Cardiac muscle cell (in vitro differentiated cells and primary cell): ENCODE measurements at regions not wholly inside any gene's neighbourhood (a gene's known extent, or its start where the extent isn't known, plus 50 kb on each side); places are given as distances from the start of the nearest gene placed in this dataset.

Experiments
- DNase-seq, 2 donors: peaks; one replicate each; pipeline versions ENCODE4 v3.0.0 to v3.0.0-alpha.2; 2010 to 2017; ENCODE audit warnings: low read depth in 1 of 2, low spot score in 1 of 2
- H3K27ac ChIP-seq: fragments of 200-600 bp; sonication (generic); 2 replicates; pipeline ENCODE4 v1.5.1; 2016
- H3K27me3 ChIP-seq: fragments of 200-600 bp; sonication (generic); 2 replicates; pipeline ENCODE4 v1.6.0; 2016; ENCODE audit warnings: control low read depth
- H3K36me3 ChIP-seq: fragments of 200-600 bp; sonication (generic); 2 replicates; pipeline ENCODE4 v1.5.1; 2016; ENCODE audit warnings: control low read depth
- H3K4me1 ChIP-seq: fragments of 200-600 bp; sonication (generic); 2 replicates; pipeline ENCODE4 v1.8.1; 2017; ENCODE audit warnings: low read depth, mild to moderate bottlenecking, mixed run types
- H3K4me3 ChIP-seq: fragments of 200-600 bp; sonication (generic); 2 replicates; pipeline ENCODE4 v1.5.1; 2016; ENCODE audit warnings: mild to moderate bottlenecking
- H3K9me3 ChIP-seq: fragments of 200-600 bp; sonication (generic); 2 replicates; pipeline ENCODE4 v1.5.1; 2017; ENCODE audit warnings: low read depth, mild to moderate bottlenecking, control low read depth
- CTCF ChIP-seq: IDR thresholded peaks from 2 replicates; pipeline ENCODE4 v1.5.1; 2012; ENCODE audit warnings: low read depth, mild to moderate bottlenecking, low read length

GRCh38 chr10:117471344-117471874 is 71.1 kb upstream of the EMX2 start:
- Histone ChIP-seq H3K27ac (no peak overlapping the region), H3K4me3 (no peak overlapping the region), H3K4me1 (no peaks in the 10 kb centered on the region), H3K27me3 (no peaks in the 10 kb centered on the region), H3K36me3 (no peaks in the 10 kb centered on the region), H3K9me3 (no peaks in the 10 kb centered on the region)
- DNase-seq, result no peak
- TF ChIP-seq CTCF, result no peak

- DNase-seq, result no peak
- no peaks in the 10 kb centered on the region for H3K4me1 ChIP-seq
- no peak for TF ChIP-seq CTCF
- no peaks in the 10 kb centered on the region for H3K9me3 ChIP-seq
- no peaks in the 10 kb centered on the region for H3K36me3 ChIP-seq
- no peak overlapping the region for H3K4me3 ChIP-seq
- H3K27me3 ChIP-seq, result no peaks in the 10 kb centered on the region
- H3K27ac ChIP-seq, result no peak overlapping the region
Observed at GRCh38 chr10:117470733-117471132, 71.8 kb upstream of the EMX2 start.

GRCh38 chr10:117468665-117469064 is 73.9 kb upstream of the EMX2 start:
- H3K4me1 ChIP-seq, result no peaks in the 10 kb centered on the region
- H3K36me3 ChIP-seq, result no peaks in the 10 kb centered on the region
- H3K4me3 ChIP-seq, result no peak overlapping the region
- H3K27me3 ChIP-seq, result no peaks in the 10 kb centered on the region
- no peak for DNase-seq
- TF ChIP-seq CTCF, result no peak
- H3K27ac ChIP-seq, result no peak overlapping the region
- H3K9me3 ChIP-seq, result no peaks in the 10 kb centered on the region

GRCh38 chr10:117464176-117464575 is 78.4 kb upstream of the EMX2 start:
- DNase-seq, result peak in 1 of 2 donors; percentile 82
- no peaks in the 10 kb centered on the region for H3K27me3 ChIP-seq
- no peak overlapping the region for H3K4me3 ChIP-seq
- no peaks in the 10 kb centered on the region for H3K4me1 ChIP-seq
- no peaks in the 10 kb centered on the region for H3K9me3 ChIP-seq
- no peak for TF ChIP-seq CTCF
- no peak overlapping the region for H3K27ac ChIP-seq
- no peaks in the 10 kb centered on the region for H3K36me3 ChIP-seq

GRCh38 chr10:117463545-117463920 is 79.0 kb upstream of the EMX2 start:
- Histone ChIP-seq H3K27ac (no peak overlapping the region), H3K9me3 (no peaks in the 10 kb centered on the region), H3K27me3 (no peaks in the 10 kb centered on the region), H3K36me3 (no peaks in the 10 kb centered on the region), H3K4me1 (no peaks in the 10 kb centered on the region), H3K4me3 (no peak overlapping the region)
- TF ChIP-seq CTCF, result no peak
- DNase-seq, result no peak
